GM12872 (cell line): ENCODE measurements at regions not wholly inside any gene's neighbourhood (a gene's known extent, or its start where the extent isn't known, plus 50 kb on each side); places are given as distances from the start of the nearest gene placed in this dataset.

Experiments
- TF ChIP-seq, protein P1 (sequence below): IDR thresholded peaks from 3 replicates; pipeline ENCODE4 v1.5.1; 2011; ENCODE audit warnings: low read depth, mild to moderate bottlenecking, low read length, moderate library complexity; ENCODE audit not compliant: insufficient read depth

DNA sequence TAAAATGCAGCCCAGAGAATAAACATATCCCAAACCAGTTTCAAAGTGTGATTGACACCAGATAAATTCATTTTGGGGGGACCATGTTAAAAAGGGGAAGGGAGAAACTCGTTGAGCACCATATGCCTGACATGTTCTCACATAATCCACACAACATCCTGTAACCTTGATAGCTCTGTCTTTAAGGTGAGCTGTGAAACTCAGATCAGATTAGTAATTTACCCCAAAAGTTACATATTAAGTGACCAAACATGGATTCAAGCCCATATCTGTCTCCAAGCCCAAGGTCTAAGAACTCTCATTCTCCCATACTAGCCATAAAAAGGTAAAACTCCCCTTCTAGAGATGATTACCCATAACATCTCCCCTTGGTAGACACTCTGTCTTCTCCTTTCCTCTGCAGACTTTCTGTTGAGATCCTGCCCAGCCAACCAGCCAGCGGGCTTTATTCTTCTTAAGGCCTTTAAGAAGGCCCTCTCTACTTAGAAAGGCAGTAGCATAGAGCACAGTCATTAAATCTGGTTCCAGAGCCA, 150.7 kb downstream of the CCDC34 start:
- TF ChIP-seq, protein P1, sequence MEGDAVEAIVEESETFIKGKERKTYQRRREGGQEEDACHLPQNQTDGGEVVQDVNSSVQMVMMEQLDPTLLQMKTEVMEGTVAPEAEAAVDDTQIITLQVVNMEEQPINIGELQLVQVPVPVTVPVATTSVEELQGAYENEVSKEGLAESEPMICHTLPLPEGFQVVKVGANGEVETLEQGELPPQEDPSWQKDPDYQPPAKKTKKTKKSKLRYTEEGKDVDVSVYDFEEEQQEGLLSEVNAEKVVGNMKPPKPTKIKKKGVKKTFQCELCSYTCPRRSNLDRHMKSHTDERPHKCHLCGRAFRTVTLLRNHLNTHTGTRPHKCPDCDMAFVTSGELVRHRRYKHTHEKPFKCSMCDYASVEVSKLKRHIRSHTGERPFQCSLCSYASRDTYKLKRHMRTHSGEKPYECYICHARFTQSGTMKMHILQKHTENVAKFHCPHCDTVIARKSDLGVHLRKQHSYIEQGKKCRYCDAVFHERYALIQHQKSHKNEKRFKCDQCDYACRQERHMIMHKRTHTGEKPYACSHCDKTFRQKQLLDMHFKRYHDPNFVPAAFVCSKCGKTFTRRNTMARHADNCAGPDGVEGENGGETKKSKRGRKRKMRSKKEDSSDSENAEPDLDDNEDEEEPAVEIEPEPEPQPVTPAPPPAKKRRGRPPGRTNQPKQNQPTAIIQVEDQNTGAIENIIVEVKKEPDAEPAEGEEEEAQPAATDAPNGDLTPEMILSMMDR = no peak

DNA sequence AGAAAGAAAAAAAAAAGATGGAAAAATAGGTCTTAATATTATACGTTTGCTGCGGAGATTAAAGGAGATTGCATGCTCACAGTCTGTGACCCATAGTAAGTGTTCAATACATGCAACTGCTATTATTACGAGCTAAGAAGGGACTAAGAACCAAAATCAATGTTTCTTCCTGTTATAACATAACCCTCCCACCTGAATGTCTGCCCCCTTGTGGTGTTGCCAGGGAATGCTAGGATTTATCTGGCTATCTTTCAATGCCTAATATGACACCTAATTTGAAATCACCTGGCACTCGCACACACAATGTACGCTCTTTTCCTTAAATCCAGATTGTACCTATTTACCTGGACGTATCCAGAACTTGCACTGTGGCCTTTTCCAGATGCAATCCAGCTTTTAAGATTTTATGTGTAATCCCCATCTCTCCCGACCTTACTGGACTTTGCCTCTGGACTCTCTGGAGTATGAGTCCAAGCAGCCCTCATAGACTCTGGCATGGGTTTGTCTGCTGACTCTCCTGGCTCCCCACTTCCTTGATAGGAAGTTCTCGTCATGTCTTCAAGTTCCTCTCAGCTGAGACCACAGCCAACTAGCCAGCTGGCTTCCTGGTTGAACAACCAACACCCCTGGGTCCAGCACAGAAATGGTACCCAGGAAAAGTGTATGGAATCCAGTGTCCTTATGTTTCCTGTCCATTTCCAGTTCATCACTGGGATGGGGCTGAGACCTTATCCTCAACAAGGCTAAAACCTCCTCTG, 151.5 kb downstream of the CCDC34 start:
- TF ChIP-seq, protein P1 = peak; percentile 37; the same call in 2 of the 3 replicates

DNA sequence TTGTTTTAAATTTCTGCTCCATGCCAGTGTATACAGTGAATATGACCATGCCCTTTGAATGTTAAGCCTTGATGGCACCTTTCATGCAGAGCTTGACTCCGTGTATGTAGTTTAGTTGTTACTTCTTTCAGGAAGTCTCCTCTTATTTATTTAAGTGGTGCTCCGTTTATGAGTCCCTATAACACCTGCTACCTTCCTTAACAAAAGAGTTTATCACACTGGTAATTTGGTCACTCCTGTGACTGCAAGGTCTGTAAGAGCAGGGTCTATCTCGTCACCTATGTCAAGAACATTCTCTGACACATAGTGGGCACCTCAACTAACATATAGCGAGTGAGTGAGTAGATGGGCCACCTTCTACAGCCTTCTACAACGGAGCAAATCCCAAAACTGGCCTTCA, 152.5 kb downstream of the CCDC34 start:
- TF ChIP-seq, protein P1 = no peak

DNA sequence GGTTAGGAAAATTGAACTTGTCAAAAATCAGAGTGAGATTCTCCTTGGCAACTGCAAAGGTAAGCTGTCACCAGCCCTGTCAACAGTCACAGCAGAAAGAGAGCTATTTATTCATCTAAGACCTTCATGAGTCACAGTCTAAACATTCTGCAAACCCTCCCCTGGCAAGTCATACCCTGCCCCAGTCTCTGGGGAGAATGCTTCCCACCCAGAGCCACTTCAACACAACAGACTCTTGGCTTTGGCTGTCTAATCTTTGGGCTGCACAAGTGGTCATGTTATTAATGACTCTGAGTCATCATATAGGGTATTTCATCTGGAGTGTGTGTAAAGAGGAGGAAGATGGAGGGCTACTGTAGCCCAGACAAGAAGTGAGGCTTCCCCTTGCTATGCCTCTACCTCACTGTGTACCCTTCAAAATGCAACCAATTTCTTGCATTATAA, 153.4 kb downstream of the CCDC34 start:
- TF ChIP-seq, protein P1 = no peak

DNA sequence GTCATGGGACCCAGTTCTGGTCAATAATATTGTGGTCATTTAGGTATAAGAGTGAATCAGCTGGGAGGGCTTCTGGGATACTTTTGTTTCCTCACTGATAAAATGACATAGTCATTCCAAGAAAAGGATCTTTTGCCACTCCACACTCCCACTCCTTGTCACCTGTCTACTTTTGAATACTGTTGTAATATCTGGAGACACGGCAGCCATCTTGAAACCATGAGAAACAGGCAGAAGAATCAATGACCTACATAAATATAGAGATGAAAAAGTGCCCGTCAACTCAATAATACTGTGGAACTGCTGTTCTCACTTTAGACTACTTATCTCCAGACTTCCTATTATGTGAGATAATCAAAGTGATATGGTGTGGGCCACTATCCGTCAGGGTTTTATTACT, 154.2 kb downstream of the CCDC34 start:
- TF ChIP-seq, protein P1 = no peak

DNA sequence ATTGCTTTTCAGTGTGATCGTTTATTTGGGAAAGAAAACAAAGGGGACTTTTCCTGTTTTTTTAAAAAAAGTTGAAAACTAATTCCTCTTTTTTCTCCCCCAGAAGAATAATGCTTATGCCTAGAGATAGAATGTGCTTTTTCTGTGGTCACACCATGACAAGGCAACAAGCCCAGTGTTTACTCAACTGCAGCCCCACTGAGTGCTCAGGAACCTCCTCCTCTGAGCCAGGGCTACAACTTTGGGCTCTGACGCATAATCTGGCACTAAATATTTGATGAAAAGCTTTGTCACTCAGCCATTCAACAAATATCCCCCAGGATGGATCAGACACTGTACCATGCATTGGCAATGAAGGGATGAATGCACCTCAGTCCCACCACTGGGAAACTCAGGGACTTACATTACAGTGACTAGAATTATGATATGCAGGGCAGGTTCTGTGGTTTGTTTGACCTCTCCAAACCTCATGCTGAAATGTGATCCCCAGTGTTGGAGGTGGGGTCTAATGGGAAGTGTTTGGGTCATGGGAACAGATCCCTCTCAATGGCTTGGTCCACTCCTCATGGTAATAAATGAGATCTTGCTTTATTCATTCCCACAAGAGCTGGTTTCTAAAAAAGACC, 155.9 kb downstream of the CCDC34 start:
- TF ChIP-seq, protein P1 = no peak

DNA sequence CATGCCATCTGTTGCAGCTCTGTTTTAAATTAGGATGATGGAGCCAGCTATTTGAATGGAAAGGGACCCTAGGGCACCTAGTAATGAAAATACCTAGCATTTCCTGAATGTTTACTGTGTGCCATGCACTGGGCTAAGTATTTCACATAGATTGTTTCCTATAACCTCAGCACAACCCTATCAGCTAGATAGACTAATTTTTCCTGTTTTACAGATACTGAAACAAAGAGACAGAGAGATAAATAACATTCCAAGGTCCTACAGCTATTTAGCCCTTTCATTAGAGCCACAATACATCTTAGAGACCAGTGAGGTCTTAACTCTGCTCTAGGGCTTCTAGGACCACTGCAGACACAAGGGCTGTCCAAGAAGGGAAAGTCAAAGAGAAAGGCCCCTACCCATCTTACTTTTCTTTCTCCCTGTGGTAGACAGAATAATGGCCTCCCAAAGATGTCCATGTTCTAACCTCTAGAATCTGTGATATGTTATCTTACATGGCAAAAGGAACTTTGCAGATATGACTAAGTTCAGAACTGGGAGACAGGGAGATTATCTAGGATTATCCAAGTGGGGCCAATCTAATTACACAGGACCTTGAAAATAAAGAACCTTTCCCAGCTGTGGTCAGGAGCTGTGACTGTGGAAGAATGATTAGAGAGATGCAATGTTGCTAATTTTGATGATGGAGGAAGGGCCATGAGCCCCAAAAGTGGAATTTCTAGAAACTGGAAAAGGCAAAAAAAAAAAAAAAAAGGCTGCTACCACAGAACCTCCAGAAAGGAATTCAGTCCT, 157.0 kb downstream of the CCDC34 start:
- TF ChIP-seq, protein P1 = no peak
